22Rv1 (cell line): ENCODE measurements at regions not wholly inside any gene's neighbourhood (a gene's known extent, or its start where the extent isn't known, plus 50 kb on each side); places are given as distances from the start of the nearest gene placed in this dataset.

ENCODE experiments used
- H3K27ac ChIP-seq: fragments of 450-650 bp; 2 replicates; pipeline ENCODE4 v1.5.1; 2017
- CTCF ChIP-seq: fragments of 450-650 bp; IDR thresholded peaks from 2 replicates; pipeline ENCODE4 v1.5.1; 2017; ENCODE audit warnings: mild to moderate bottlenecking
- ZFX ChIP-seq: fragments of 450-650 bp; IDR thresholded peaks from 2 replicates; pipeline ENCODE4 v1.6.1; 2017; ENCODE audit warnings: antibody characterized with exemption, borderline replicate concordance

- TF ChIP-seq CTCF: no peak
- no peak for TF ChIP-seq ZFX
- no peak overlapping the region for H3K27ac ChIP-seq
Measured at GRCh38 chr1:42043811-42044210, 109.4 kb upstream of the GUCA2B start.

DNA sequence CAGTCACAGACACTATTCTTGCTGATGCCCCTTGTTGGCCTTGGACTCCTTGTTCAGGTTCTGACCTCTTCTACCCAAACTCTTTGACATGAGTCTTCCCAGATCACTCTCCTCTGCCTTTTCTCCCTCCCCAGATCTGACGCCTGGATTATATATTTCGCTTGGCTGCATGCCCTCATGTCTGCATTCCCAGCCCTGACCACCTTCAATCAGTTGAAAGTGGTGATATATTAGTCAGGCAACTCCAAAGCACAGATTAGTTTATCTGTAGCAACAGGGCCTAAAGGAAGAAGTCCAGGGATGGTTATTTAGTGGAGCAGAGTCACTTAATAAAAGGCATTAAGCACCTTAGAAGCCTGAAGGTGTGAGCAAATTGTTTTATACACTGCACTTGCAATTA is 110.0 kb upstream of the GUCA2B start:
- no peak for TF ChIP-seq CTCF
- no peak for TF ChIP-seq ZFX
- H3K27ac ChIP-seq: no peak overlapping the region

DNA sequence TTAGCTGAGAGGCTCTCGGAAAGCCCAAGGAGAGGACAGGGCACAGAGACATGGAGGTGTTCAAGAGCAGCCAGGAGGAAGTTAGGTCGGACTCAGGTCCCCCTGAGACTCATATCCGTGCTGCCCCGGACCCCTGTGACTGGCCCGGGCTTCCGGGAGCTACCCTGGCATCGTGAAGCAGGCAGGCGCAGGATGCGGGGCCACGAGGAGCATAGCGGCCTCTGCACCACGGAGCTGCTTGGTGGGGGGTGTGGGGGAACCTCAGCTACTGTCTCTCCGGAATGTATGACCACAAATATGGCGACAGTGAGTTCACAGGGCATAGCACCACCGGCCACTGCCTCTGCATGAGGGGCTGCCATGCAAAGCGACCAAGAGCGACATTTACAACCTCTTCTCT is 112.2 kb upstream of the GUCA2B start:
- H3K27ac ChIP-seq: no peak overlapping the region
- no peak for TF ChIP-seq CTCF
- no peak for TF ChIP-seq ZFX

DNA sequence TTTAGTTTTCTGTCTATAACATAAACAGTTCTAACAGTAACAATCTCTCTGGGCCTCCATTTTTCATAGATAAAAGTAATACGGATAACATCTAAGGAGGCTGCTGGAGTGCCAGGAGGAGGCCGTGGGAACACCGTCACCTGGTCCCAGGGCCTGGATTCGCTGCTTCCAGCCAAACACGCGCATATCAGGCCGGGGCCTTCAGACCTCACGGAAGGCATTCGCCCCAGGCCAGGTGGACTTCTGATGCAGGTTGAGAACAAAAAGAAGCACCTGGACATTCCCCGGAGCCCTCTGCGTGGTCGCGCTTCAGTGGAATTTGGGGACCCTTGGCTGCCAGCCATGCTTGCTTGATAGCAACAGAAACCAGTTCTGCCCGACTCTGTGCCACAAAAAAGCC is 113.1 kb upstream of the GUCA2B start:
- H3K27ac ChIP-seq: no peak overlapping the region
- TF ChIP-seq ZFX (no peak), CTCF (no peak)

DNA sequence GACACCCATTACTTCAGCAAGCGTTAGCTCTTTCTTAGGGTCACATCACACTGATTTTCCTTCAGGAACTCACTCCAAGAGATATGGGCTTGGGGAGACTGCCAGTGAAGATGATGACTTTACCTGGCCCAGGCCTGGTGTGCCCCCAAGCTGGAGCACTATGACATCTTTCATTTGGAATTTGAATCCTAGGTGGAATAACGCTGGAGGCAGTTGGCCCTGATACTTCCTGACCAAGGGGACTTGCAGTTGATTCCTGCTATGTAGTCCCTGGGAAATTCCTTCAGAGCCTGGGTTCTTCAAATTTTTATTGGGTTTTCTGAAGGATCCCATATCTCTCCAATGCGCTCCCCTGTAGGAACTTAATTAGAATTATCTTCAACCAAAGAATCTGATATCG is 114.9 kb upstream of the GUCA2B start:
- no peak overlapping the region for H3K27ac ChIP-seq
- TF ChIP-seq CTCF (no peak), ZFX (no peak)

DNA sequence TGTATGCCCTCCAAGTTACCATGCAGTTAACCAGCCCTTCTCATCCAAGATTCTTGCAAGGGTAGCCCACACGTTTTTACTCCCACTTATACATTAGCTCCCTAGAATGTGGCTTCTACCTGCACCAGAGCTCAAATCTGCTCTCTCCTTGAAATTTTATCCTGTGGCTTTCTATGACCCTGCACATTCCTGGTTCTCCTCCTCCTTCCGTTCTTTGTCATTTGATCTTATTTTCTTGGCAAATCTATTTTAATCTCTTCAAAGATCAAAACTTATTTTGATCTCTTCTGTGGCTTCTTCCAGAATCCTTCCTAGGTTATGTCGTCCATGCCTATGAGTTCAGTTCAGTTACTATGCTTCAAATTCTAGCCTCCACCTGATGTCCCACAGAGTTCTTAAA is 115.6 kb upstream of the GUCA2B start:
- TF ChIP-seq ZFX (no peak), CTCF (no peak)
- H3K27ac ChIP-seq: no peak overlapping the region

GRCh38 chr1:42037161-42037560 is 116.0 kb upstream of the GUCA2B start:
- TF ChIP-seq ZFX: no peak
- no peak for TF ChIP-seq CTCF
- H3K27ac ChIP-seq: no peak overlapping the region
